NCI-H2196 (cell line): ENCODE measurements at regions not wholly inside any gene's neighbourhood (a gene's known extent, or its start where the extent isn't known, plus 50 kb on each side); places are given as distances from the start of the nearest gene placed in this dataset.
"Not testable (repeated sequence)": the region's sequence is repeated elsewhere in the genome, so short reads cannot be mapped to it uniquely, and the experiment has no call there.

Experiments
- DNase-seq: peaks from one replicate; lab custom pipeline; 2025; ENCODE audit not compliant: unreplicated experiment; lab: John Stamatoyannopoulos, UW

GRCh38 chr3:30481241-30481640 is 125.2 kb upstream of the TGFBR2 start:
- no peak for DNase-seq

- not testable (repeated sequence) for DNase-seq
Observed at GRCh38 chr3:30484229-30484628, 122.2 kb upstream of the TGFBR2 start.

GRCh38 chr3:30486368-30486767 is 120.0 kb upstream of the TGFBR2 start:
- no peak for DNase-seq

- DNase-seq: no peak
Observed at GRCh38 chr3:30488070-30488756, 118.2 kb upstream of the TGFBR2 start.

GRCh38 chr3:30492322-30493192 is 113.8 kb upstream of the TGFBR2 start:
- no peak for DNase-seq

- no peak for DNase-seq
Observed at GRCh38 chr3:30493911-30494311, 112.5 kb upstream of the TGFBR2 start.

GRCh38 chr3:30495172-30496065 is 111.0 kb upstream of the TGFBR2 start:
- no peak for DNase-seq

GRCh38 chr3:30496066-30496966 is 110.1 kb upstream of the TGFBR2 start:
- DNase-seq: no peak

- DNase-seq: no peak
Observed at GRCh38 chr3:30498587-30498967, 107.8 kb upstream of the TGFBR2 start.

GRCh38 chr3:30500666-30501399 is 105.6 kb upstream of the TGFBR2 start:
- DNase-seq: no peak

GRCh38 chr3:30501526-30501925 is 104.9 kb upstream of the TGFBR2 start:
- no peak for DNase-seq

GRCh38 chr3:30502051-30502741 is 104.2 kb upstream of the TGFBR2 start:
- DNase-seq: no peak

GRCh38 chr3:30502742-30503073 is 103.7 kb upstream of the TGFBR2 start:
- no peak for DNase-seq

GRCh38 chr3:30503446-30503845 is 103.0 kb upstream of the TGFBR2 start:
- DNase-seq: no peak

- no peak for DNase-seq
Observed at GRCh38 chr3:30504939-30505338, 101.5 kb upstream of the TGFBR2 start.

- no peak for DNase-seq
Observed at GRCh38 chr3:30505866-30506520, 100.4 kb upstream of the TGFBR2 start.

GRCh38 chr3:30508339-30508738 is 98.1 kb upstream of the TGFBR2 start:
- no peak for DNase-seq

- DNase-seq: no peak
Observed at GRCh38 chr3:30510596-30510995, 95.8 kb upstream of the TGFBR2 start.
